Transverse colon (tissue), 4 donors: ENCODE measurements at regions not wholly inside any gene's neighbourhood (a gene's known extent, or its start where the extent isn't known, plus 50 kb on each side); places are given as distances from the start of the nearest gene placed in this dataset.

Experiments
- DNase-seq: peaks from one replicate; pipeline ENCODE4 v3.0.0-alpha.2; 2019
- H3K27ac ChIP-seq, 4 donors: fragments of 200-600 bp; sonication (generic); 2 replicates each; pipeline ENCODE4 v1.5.1; 2016 to 2018; ENCODE audit warnings: inconsistent platforms in 4 of 4
- H3K27me3 ChIP-seq: fragments of 200-600 bp; sonication (generic); 2 replicates; pipeline ENCODE4 v1.5.1; 2017; ENCODE audit warnings: inconsistent platforms
- H3K36me3 ChIP-seq, 4 donors: fragments of 200-600 bp; sonication (generic); 2 replicates each; pipeline ENCODE4 v1.5.1; 2017 to 2019; ENCODE audit warnings: inconsistent platforms in 4 of 4
- H3K4me1 ChIP-seq, 4 donors: fragments of 200-600 bp; sonication (generic); 2 replicates each; pipeline ENCODE4 v1.5.1; 2017 to 2020; ENCODE audit warnings: inconsistent platforms in 4 of 4
- H3K4me3 ChIP-seq, 4 donors: fragments of 200-600 bp; sonication (generic); 1 replicate in 1 of 4; 2 replicates in 3 of 4; pipeline versions ENCODE4 v1.5.1 to v1.6.1; 2017 to 2019; ENCODE audit warnings: inconsistent platforms in 4 of 4
- H3K9me3 ChIP-seq, 2 donors: fragments of 200-600 bp; sonication (generic); 2 replicates each; pipeline ENCODE4 v1.5.1; 2017 to 2019; ENCODE audit warnings: inconsistent platforms in 2 of 2
- EP300 ChIP-seq: sonication (generic); formaldehyde crosslinking; IDR thresholded peaks from one replicate; pipeline ENCODE4 v1.6.1; 2017; ENCODE audit warnings: antibody characterized with exemption, low read depth
- POLR2A ChIP-seq: fragments of 450-650 bp; IDR thresholded peaks from one replicate; pipeline ENCODE4 v1.6.1; 2016; ENCODE audit warnings: antibody characterized with exemption, mild to moderate bottlenecking, moderate library complexity
- POLR2AphosphoS5 ChIP-seq, 3 donors: sonication (generic); formaldehyde crosslinking; IDR thresholded peaks; one replicate each; pipeline ENCODE4 v1.6.1; 2016; ENCODE audit warnings: antibody characterized with exemption in 3 of 3
- WGBS, 2 donors: methylation state at CpG; one replicate each; pipeline ENCODE4 v1.1.5; 2018; ENCODE audit warnings: low coverage in 1 of 2; 5-methylcytosine and 5-hydroxymethylcytosine counted together
- in situ Hi-C, 4 donors: fragments of 200-750 bp; cut with MboI; loops; one replicate each; pipeline versions ENCODE4 v1.15.0 to v1.15.1; 2017; ENCODE audit warnings: low sequenced_read_pairs in 3 of 4, low pct_ligation_motif_present in 1 of 4, low pct_unique_long_range_greater_than_20kb in 1 of 4
- intact Hi-C: fragments of 100-400 bp; cut with DNase I; formaldehyde crosslinking; loops from one replicate; pipeline ENCODE4 v1.15.1; 2023; ENCODE audit warnings: low total_unique reads
- TF ChIP-seq, protein P1 (sequence below), 5 experiments: fragments of 200-600 bp in 3 of 5; fragments of 450-650 bp in 2 of 5; sonication (generic) in 3 of 5; IDR thresholded peaks; 1 replicate in 2 of 5; 2 replicates in 3 of 5; pipeline ENCODE4 v1.5.1; 2016 to 2017; ENCODE audit warnings: antibody characterized with exemption in 5 of 5, inconsistent platforms in 3 of 5, mild to moderate bottlenecking in 2 of 5, moderate library complexity in 1 of 5

DNA sequence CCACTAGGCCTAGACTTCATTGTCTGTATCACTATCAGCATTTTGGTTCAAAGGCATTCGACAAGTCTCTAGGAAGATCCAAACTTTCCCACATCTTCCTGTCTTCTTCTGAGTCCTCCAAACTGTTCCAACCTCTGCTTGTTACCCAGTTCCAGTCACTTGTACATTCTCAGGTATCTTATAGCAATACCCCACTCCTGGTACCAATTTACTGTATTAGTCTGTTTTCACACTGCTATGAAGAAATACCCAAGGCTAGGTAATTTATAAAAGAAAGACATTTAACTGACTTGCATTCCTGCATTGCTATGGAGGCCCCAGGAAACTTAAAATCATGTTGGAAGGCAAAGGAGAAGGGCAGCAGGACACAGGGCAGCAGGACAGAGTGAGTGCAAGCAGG, 293.9 kb downstream of the ARAP2 start:
- peaks cover 0 to 3% of the 10 kb centered on the region in 2 donors for H3K9me3 ChIP-seq
- intact Hi-C loops (no loop called here), in situ Hi-C loops (no loop called here)
- 97 to 100% methylated on average over 1 of the region's 1 CpG for WGBS, 2 donors
- no peak for TF ChIP-seq EP300
- no peak for TF ChIP-seq POLR2A
- TF ChIP-seq POLR2AphosphoS5 (IDR thresholded peaks at IDR 0.05), result no peak
- TF ChIP-seq, protein P1, sequence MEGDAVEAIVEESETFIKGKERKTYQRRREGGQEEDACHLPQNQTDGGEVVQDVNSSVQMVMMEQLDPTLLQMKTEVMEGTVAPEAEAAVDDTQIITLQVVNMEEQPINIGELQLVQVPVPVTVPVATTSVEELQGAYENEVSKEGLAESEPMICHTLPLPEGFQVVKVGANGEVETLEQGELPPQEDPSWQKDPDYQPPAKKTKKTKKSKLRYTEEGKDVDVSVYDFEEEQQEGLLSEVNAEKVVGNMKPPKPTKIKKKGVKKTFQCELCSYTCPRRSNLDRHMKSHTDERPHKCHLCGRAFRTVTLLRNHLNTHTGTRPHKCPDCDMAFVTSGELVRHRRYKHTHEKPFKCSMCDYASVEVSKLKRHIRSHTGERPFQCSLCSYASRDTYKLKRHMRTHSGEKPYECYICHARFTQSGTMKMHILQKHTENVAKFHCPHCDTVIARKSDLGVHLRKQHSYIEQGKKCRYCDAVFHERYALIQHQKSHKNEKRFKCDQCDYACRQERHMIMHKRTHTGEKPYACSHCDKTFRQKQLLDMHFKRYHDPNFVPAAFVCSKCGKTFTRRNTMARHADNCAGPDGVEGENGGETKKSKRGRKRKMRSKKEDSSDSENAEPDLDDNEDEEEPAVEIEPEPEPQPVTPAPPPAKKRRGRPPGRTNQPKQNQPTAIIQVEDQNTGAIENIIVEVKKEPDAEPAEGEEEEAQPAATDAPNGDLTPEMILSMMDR (IDR thresholded peaks at IDR 0.05), result no peak
- H3K27ac ChIP-seq, result no peak overlapping the region
- no peaks in the 10 kb centered on the region for H3K27me3 ChIP-seq
- no peak for DNase-seq
- no peak overlapping the region for H3K4me3 ChIP-seq
- H3K4me1 ChIP-seq, result no peaks in the 10 kb centered on the region
- no peaks in the 10 kb centered on the region for H3K36me3 ChIP-seq

DNA sequence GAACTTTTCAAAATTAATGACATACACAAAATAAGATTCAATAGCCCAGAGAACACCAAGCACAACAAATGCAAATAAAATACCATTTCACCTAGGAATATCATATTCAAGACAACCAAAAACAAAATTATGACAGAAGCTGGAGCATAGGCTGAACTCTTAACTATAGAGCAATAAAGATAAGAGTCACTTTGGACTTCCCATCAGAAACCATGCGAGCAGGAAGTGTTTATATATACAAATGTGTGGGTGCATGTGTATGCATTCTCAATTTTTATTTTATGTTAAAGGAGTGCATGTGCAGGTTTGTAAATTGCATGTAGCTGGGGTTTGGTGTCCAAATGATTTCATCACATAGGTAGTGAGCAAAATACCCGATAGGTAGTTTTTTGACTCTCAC, 291.6 kb downstream of the ARAP2 start:
- TF ChIP-seq, protein P1 (IDR thresholded peaks at IDR 0.05), result no peak
- TF ChIP-seq POLR2AphosphoS5 (IDR thresholded peaks at IDR 0.05) (no peak), POLR2A (no peak), EP300 (no peak)
- H3K27ac ChIP-seq, result no peak overlapping the region
- WGBS, 2 donors, result 64 to 69% methylated on average over 2 of the region's 2 CpGs
- in situ Hi-C loops (no loop called here), intact Hi-C loops (no loop called here)
- H3K9me3 ChIP-seq, result peaks cover 0 to 10% of the 10 kb centered on the region in 2 donors
- H3K36me3 ChIP-seq, result no peaks in the 10 kb centered on the region
- DNase-seq, result no peak
- H3K27me3 ChIP-seq, result no peaks in the 10 kb centered on the region
- H3K4me1 ChIP-seq, result no peaks in the 10 kb centered on the region
- no peak overlapping the region for H3K4me3 ChIP-seq

DNA sequence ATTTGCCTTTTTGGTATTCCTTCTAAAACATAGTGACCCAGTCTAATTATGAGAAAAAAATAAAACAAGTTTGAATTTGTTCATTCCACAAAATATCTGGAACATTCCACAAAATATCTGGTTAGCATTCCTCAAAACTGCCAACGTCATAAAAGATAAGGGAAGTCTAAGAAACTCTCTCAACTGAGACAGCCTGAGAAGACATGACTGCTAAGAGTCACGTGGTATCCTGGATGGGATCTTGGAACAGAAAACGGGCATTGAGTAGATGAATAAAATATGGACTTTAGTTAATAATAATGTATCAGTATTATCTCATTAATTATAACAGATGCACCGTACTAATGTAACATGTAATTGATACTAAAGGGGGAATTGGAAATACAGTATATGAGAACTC, 280.9 kb downstream of the ARAP2 start:
- intact Hi-C loops, result no loop called here
- TF ChIP-seq, protein P1 (IDR thresholded peaks at IDR 0.05), result no peak
- TF ChIP-seq POLR2A, result no peak
- TF ChIP-seq EP300, result no peak
- TF ChIP-seq POLR2AphosphoS5 (IDR thresholded peaks at IDR 0.05), result no peak
- WGBS, 2 donors, result 76 to 87% methylated on average over 4 of the region's 4 CpGs
- H3K9me3 ChIP-seq, result no peaks in the 10 kb centered on the region
- H3K27me3 ChIP-seq, result no peaks in the 10 kb centered on the region
- H3K4me3 ChIP-seq, result no peak overlapping the region
- H3K36me3 ChIP-seq, result no peaks in the 10 kb centered on the region
- DNase-seq, result no peak
- in situ Hi-C loops, result no loop called here
- no peaks in the 10 kb centered on the region for H3K4me1 ChIP-seq
- H3K27ac ChIP-seq, result no peak overlapping the region

DNA sequence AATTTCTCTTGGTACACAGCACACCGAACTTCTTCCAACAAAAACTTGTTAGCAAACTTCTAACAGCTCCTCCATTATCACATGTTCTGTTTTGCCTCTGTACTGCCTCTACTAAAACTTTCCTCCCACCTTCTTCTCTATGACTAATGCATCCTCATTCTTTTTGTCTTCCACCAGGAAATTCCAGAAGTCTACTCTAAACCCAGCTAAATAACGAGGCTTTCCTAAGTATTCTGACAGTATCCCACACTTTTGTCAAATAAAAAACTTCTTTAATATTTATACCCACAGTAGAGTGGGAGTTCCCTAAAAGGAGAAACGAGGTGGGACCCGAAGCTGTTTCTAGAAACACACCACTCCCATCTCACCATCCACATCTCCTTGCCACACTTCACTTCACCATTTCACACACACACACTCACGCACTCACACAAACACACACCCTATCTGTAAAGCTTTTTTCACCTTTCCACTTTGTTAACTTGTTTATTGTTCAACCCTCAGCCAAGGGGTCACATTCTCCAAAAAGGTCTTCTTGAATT, 280.3 kb downstream of the ARAP2 start:
- Histone ChIP-seq H3K4me3 (no peak overlapping the region), H3K27me3 (no peaks in the 10 kb centered on the region), H3K9me3 (no peaks in the 10 kb centered on the region), H3K36me3 (no peaks in the 10 kb centered on the region), H3K4me1 (no peaks in the 10 kb centered on the region), H3K27ac (no peak overlapping the region)
- intact Hi-C loops (no loop called here), in situ Hi-C loops (no loop called here)
- TF ChIP-seq EP300, result no peak
- TF ChIP-seq POLR2AphosphoS5 (IDR thresholded peaks at IDR 0.05), result no peak
- TF ChIP-seq POLR2A, result no peak
- TF ChIP-seq, protein P1 (IDR thresholded peaks at IDR 0.05), result no peak
- DNase-seq, result no peak
- 74 to 77% methylated on average over 5 of the region's 5 CpGs for WGBS, 2 donors
